MM.1S (cell line): ENCODE measurements at regions not wholly inside any gene's neighbourhood (a gene's known extent, or its start where the extent isn't known, plus 50 kb on each side); places are given as distances from the start of the nearest gene placed in this dataset.

Source experiments
- EZH2phosphoT487 ChIP-seq: fragments of 300-600 bp; sonication (generic); IDR thresholded peaks from 2 replicates; pipeline ENCODE4 v1.6.1; 2018; ENCODE audit warnings: antibody characterized with exemption, low read length
- TF ChIP-seq, protein P1 (sequence below): fragments of 300-600 bp; sonication (generic); IDR thresholded peaks from 2 replicates; pipeline ENCODE4 v1.5.1; 2016; ENCODE audit warnings: antibody characterized with exemption, low read length, mixed read lengths

- TF ChIP-seq, protein P1, sequence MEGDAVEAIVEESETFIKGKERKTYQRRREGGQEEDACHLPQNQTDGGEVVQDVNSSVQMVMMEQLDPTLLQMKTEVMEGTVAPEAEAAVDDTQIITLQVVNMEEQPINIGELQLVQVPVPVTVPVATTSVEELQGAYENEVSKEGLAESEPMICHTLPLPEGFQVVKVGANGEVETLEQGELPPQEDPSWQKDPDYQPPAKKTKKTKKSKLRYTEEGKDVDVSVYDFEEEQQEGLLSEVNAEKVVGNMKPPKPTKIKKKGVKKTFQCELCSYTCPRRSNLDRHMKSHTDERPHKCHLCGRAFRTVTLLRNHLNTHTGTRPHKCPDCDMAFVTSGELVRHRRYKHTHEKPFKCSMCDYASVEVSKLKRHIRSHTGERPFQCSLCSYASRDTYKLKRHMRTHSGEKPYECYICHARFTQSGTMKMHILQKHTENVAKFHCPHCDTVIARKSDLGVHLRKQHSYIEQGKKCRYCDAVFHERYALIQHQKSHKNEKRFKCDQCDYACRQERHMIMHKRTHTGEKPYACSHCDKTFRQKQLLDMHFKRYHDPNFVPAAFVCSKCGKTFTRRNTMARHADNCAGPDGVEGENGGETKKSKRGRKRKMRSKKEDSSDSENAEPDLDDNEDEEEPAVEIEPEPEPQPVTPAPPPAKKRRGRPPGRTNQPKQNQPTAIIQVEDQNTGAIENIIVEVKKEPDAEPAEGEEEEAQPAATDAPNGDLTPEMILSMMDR, result no peak
- no peak for TF ChIP-seq EZH2phosphoT487
Measured at GRCh38 chr14:36442824-36443241, 77.2 kb downstream of the NKX2-1 start.
